Stimulated activated naive CD4-positive, alpha-beta T cell treated with Interleukin-2 at 50 U/mL for 16 hours (primary cell): ENCODE measurements at regions not wholly inside any gene's neighbourhood (a gene's known extent, or its start where the extent isn't known, plus 50 kb on each side); places are given as distances from the start of the nearest gene placed in this dataset.
"Not testable (repeated sequence)": the region's sequence is repeated elsewhere in the genome, so short reads cannot be mapped to it uniquely, and the experiment has no call there.

Source experiments
- DNase-seq: peaks from one replicate; lab custom pipeline; 2025; lab: John Stamatoyannopoulos, UW

DNA sequence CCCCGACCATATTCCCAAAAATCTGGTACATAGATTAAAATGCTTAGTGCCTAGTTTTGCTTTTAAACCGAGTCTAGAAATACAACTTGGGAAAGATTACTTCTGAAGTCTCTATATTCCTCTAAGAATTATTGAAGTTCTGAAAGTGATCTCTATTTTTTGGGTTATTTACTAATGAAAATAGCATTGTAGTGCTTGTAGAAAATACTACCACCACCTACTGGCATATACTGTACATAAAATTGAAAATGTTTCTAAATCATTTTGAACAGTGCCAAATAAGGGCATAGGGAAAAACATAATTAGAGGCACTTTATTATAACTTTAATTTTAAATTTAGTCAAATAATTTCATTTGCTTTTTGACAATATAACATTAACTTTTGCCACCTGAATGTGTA lies 1399.6 kb upstream of the ZEB2 start:
- no peak for DNase-seq

DNA sequence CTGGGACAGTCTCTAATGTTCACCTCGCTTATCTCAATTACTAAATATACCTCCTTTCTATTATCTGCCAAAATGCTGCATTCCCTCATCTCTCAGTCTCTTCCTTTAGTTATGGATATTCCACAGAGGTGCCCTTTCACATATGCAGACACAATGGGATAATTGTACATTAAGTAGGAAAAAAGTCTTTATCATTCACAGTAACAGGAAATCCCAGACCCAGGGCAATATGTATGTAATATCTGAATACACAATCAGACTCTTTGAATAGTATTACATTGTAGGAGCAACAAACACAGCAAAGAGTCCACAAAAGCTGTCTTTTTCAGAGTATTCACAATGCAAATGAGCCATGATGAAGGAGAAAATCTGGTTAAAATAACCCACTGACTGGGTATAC lies 1399.0 kb upstream of the ZEB2 start:
- DNase-seq = no peak

DNA sequence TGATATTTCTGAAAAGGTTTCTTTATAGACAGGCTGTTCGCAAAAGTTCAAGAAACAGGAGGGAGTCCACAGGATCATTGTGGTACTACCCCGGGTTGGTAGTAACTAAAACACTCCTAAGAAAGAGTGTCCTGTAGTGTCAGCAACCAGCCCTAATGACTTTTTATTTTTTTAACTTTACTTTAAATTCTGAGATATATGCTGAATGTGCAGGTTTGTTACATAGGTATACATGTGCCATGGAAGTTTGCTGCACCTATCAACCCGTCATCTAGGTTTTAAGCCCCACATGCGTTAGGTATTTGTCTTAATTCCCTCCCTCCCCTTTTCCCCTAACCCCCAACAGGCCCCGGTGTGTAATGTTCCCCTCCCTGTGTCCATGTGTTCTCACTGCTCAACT lies 1396.9 kb upstream of the ZEB2 start:
- no peak for DNase-seq

DNA sequence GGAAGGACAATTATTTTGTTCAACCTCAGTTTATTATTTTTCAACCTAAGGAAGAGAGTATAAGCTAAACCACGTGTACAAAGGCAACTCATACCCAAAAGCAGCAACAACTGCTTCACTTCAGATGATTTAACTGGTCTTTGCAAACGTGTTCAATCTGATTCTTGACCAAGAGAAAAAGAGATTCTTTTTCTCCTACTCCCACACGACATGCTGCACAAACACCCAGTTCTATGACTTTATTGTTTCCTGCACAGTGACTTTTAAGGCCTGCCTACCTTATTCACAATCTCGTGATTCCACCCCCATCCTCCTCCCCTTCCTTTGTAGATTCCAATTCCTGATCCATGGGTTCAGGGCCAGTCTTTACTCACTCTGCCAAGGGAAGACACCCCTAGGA lies 1394.8 kb upstream of the ZEB2 start:
- DNase-seq = no peak

DNA sequence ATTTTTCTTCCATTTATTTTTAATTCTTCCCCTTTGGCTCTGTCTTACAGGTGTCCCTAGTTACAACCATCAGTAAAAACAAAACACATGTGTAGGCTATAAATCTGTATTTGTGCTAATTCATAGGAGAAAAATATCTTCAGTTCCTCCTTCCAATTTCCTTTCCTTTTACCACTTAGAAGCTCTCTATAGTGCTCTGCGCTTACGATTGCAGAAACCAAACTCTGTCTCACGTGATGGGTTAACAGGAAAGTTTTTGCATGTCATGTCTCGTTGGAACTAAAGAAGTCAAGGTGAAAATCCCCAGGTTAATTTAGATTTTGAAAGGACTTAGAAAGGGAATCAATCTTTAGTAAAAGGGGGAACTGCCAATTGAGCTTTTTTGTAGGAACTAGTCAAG lies 1390.5 kb upstream of the ZEB2 start:
- no peak for DNase-seq

DNA sequence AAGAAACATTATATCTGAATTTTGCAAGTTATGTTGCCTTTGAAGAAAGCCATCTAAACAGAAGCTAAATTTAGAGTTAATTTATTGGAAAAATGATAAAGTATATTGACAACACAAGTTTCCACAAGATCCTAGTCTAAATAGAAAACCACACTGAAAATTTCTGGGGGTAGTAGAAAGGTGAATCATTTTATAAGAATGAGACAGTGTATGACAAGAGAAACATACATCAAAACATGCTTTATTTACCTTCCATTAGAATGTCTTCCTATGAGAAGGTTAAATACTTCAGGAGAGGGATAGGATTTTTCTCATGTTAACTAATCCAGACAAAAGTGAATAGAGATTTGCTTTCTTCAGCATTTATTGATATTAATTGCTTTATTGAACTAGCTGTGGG lies 1389.8 kb upstream of the ZEB2 start:
- DNase-seq = no peak

DNA sequence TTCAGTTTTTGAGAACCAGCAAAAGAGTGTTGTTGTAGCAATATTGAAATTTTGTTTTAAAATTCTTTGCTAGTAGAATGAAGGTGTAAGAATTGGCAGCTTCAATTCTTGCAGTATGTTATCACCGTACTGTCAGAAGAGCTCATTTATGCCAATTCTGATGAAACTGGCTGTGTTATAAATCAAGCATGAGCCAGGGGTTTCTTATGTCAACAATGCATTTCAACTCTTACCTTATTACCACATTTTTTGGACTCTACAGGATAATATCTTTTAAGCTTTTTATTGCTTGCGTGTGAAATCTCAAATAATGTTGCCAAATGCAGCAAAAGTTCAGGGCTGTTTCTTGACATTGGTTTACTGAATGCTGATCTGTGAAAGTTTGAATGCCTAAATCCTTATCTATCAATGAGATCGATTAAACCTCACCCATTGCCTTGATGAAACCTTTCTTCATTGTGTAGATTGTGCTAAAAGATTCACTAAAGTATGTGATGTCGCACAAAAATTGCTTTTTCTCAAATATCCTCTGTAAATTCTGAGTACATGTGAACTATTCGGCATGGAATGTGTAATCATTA lies 1389.3 kb upstream of the ZEB2 start:
- DNase-seq = no peak

DNA sequence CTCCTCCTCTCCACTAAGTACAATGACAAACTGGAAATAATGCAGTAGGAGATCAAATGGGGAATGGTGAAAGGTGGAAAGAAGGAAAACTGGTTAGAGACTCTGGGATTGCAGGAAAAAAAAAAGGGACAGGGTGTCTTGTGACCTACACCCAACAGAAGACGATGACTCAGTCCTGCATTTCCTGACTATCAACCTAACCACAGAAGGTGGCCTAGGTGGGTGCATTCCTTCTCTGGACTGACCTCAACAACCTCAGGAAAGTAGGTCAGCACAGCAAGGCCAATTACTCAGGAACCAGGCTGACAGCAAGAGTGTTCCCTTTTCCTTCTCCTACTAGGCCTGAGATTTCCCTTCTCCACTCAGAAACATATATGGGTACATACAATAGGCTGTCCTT lies 1386.4 kb upstream of the ZEB2 start:
- DNase-seq = no peak

DNA sequence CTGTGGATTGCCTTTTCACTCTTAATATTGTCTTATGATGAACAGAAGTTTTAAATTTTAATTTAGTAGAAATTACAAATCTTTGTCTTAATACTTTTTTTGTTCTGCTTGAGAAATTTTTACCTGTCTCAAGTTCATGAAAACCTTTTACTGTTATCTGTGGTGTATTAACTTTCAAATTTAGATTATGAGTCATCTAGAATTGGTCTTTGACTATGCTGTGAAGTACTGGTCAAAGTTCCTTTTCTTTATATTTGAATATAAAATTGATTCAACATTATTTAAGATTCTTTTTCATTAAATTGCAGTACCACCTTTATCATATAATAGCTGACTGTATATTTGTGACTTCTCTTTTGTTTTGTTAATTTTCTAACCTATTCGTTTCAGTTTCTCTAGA lies 1385.5 kb upstream of the ZEB2 start:
- no peak for DNase-seq

DNA sequence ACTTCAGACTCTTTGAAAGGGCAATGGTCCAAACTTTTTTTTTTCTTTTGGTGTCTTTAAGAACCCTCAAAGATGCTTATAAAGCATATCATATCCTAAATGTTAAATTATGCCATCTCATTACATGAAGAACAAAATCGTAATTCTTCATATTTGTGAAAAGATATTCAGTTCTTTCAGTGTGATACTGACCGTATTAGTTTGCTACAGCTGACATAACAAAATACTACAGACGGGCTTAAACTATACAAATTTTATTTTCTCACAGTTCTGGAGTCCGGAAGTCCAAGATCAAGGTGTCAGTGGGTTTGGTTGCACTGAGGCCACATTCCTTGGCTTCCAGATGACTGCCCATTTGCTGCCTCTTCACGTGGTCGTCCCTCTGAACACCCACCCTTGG lies 1377.2 kb upstream of the ZEB2 start:
- no peak for DNase-seq

DNA sequence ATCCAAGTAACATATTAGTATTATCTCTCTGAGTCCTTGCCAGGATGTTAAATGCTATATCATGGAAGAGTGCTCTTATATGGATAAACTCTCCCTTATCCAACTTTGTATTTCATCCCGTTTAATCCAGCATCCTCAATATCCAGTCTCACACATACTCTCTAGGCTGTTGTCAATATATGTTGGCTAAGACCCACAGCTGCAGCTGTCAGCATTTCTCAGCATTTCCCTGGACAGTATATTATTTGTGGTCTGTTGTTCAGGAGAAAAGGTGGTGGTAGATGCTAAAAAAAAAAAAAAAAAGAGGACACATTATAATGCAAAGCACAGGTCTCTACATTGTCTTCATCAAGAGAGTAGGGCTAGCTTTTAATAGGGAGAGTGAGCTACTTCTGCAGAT lies 1368.0 kb upstream of the ZEB2 start:
- no peak for DNase-seq

DNA sequence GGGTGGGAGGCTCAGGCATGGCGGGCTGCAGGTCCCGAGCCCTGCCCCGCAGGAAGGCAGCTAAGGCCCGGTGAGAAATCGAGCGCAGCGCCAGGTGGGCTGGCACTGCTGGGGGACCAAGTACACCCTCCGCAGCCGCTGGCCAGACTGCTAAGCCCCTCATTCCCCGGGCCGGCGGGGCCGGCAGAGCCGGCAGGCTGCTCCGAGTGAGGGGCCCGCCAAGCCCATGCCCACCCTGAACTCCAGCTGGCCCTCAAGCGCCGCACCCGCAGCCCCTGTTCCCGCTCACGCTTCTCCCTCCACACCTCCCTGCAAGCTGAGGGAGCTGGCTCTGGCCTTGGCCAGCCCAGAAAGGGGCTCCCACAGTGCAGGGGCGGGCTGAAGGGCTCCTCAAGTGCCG lies 1361.1 kb upstream of the ZEB2 start:
- not testable (repeated sequence) for DNase-seq

DNA sequence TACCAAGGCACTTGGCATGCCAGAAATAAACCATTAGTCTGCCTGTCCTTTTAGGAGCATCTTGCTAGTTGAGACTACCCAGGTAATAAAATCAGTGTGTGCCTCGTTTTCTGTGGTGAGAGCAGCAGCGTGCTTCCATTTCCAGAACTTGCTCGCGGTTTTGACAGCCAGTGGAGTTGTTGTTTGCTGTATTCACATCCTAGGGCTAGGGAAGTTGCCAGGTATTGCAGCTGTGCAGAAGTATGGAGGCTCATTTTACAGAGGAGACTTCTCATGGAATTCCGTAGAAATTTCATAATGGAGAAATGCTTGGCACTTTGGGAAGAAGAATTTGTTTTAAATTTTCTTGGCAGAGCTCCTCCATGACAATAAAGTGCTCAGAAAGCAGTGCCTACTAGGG lies 1355.1 kb upstream of the ZEB2 start:
- DNase-seq = no peak

DNA sequence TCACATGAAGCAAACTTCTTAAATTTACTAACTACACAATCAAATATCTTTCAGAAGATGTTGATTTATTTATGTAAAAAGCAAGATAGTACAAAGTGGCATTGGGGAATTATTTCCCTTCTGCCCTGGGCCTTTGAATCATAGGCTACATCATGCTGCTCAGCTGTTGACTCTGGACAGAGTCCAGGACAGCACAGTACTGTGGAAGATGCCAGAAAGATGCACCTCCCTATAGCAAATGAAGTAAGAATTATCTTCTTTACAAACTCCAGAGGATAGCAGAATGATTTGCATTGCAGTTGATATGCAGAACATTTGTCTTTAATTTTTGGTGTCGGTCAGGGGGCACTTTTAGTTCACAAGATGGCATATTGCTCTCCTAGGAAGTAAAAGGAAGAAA lies 1354.5 kb upstream of the ZEB2 start:
- no peak for DNase-seq

DNA sequence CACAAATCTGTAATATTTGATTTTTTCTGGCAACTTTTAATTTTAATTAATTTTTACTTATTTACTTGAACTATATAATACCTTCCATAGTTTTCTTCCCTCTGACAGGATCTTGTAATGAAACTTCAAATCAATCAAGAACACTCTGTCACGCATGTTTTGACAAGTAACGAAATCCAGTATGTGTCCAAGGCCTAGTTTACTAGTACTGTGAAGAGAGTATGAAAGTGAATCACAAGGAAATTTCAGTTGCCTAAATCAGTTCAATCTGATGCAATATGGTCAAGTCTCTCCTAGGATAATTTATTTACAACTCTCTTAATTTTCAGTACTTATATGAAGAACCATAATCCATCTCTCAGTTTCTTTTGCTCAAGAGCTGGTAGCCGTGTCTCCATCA lies 1344.6 kb upstream of the ZEB2 start:
- no peak for DNase-seq

DNA sequence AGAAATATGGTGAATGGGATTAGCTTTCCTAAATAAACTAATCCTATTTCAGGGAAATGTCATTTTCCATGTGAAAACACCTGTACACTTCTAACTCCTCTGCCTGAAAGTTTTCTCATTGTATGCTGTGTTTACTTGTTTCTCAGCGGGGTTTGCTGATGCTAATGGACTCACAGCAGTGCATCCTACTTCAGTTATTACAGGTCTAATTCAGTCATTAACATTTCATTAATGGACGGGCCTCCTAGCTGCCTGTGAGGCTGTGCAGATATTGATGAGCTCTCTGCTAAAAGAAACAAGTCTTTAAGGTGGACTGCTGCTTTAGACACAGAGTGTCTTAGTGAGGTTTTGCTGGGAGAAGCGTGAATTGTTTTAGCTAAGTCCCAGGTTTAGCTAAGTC lies 1342.0 kb upstream of the ZEB2 start:
- no peak for DNase-seq

DNA sequence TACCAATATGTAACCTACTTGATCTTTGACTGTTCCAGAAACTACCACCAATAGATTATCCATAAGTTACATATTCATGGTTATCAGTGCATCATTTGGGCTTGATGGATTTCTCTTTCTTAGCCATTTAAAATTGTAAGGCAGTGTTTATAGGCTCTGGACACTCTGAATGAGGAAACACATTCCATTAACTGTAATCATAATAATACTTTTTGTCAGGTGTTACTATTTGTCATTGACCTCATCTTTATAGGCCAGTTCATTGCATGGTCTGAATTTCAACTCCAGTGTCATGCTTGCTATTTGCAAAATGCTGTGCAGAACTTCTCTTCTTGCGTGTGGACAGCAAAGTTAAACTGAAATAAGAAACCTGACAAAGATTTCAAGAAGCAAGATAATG lies 1340.2 kb upstream of the ZEB2 start:
- no peak for DNase-seq

DNA sequence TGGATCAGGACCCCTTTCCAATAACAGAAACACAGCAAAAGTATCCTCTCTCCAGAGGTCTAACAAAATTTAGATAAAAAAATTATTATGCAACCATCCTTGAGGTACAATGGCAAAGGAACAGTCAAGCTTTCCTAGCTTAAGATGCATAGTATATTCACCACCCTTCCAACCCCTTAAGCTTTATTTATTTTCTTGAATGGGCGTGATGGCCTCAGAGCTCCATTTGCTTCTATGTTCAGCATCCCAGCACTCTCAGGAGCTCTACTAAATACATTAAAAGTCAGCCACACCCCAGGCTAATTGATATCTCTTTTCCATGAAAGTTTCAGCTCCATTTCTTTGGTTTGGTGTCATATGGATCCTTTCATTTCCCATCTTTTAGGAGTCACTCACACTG lies 1335.2 kb upstream of the ZEB2 start:
- no peak for DNase-seq

DNA sequence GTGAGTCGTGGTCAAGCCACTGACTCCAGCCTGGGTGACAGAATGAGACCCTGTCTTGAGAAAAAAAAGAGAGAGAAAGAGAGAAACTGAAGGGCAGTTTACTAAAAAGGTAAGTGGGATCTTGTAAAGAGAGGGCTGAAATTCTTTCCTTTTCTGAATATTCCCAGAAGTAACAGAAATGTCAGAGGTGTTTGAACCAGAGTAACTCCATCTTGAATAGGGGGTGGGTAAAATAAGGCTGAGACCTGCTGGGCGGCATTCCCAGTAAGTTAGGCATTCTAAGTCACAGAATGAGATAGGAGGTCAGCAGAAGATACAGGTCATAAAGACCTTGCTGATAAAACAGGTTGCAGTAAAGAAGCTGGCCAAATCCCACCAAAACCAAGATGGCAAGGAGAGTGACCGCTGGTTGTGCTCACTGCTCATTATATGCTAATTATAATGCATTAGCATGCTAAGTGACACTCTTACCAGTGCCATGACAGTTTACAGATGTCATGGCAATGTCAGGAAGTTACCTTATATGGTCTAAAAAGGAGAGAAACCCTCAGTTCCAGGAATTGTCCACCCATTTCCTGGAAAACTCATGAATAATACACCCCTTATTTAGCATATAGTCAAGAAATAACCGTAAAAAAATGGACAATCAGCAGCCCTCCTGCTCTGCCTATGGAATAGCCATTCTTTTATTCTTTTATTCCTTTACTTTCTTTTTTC lies 1334.3 kb upstream of the ZEB2 start:
- no peak for DNase-seq

DNA sequence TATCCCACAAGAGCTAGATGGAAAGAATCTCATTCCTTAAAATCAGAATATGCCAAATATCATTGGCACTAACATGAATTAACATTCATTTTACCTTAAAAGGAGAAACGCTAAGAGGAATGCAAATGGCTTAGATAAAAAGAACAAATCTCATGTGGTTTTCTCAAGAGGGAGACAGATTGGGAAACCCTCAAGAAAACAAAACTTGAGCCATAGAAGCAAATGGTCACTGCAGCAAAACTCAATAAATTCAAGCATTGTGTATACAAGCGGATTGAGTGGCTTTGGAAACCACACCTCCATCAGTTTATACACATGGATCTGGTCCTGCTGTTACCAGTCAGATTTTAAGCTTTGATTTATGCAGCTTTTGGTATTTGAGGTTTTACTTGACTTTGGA lies 1331.8 kb upstream of the ZEB2 start:
- no peak for DNase-seq

DNA sequence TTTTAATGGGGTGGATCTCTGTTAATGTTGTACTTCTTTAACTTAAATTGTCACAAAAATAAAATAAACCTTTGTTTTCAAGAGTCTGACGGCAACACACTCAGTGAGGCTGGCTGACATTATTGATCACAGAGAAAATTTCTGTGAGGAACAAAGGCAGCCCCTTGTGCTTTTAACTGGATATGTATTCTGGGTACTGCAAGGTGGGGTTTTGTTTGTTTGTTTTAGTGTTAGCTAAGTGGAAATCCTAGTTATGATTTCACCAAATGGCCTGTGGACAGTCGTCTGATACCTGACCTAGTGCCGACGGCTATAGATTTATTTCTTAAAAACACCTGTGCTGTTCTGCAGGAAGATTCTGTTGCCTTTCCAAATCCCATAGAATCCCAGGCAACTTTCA lies 1329.5 kb upstream of the ZEB2 start:
- no peak for DNase-seq

DNA sequence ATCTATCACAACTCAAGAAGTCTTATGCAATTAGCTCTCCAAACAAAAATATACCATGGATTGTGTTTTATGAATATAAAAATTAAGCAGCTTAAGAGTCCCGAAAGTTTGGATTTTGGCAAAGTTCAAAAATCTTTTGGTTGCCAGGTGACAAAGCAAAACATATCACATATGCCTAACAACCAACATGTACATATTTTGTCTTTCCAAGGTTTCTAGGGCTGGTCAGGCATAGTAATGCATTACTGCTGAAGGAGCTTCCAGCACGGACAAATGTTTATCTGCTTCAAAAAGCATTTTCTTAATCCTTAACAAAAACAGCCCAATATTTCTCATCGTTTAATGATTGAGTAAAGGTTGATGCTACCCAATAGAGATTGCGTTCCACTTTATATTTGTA lies 1327.1 kb upstream of the ZEB2 start:
- DNase-seq = no peak

DNA sequence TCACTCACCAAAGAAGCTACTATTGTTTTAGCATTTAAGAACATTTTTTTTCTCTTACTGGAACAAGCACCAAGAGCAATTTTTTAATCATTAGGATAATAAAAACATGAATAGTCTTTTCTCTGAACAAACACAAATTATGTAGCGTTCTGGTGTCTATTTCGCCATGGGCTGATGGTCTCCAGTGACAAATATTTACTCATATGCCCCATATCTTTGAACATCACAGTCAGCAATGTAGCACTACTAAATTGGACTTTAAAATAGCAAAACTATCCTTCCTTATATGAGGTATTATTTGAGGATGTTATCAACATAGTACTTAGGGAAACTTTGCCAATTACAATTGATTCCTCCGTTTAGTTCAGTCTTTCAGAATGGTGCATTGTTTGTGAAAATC lies 1326.0 kb upstream of the ZEB2 start:
- no peak for DNase-seq

DNA sequence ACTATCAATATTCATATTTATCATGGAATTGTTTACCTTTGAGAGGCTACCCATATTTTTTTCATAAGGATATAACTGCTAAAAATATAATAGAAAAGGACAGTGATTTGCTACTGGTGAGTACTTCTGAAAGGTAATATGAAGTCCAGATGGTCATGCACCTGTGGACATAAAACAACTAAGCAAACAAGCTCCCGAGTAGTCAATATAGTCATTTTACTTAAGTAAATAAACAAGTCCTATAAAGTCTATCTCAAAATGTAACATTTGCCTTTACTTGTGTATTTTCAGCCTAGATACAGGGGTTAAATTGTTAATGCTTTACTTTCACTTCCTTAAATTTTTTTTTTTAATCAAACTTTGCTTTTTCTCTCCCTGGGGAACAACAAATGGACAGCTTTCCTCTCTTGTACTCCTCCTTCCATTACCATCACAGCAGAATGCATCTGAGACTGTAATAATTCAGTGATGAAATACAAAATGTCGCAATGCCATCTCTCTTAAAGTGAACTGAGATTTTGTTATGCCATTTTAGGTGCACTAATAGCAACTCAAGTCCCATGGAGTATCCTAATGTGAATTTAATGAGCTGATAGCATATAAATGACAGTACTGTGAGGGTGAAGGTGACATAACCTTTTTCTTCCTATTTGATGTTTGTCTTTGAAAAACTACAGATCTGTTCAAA lies 1325.4 kb upstream of the ZEB2 start:
- DNase-seq = no peak
